Activated B cell treated with CpG ODN at 0.5 μM for 24 hours (primary cell): ENCODE measurements at regions not wholly inside any gene's neighbourhood (a gene's known extent, or its start where the extent isn't known, plus 50 kb on each side); places are given as distances from the start of the nearest gene placed in this dataset.
"Not testable (repeated sequence)": the region's sequence is repeated elsewhere in the genome, so short reads cannot be mapped to it uniquely, and the experiment has no call there.

ENCODE experiments used
- ATAC-seq: fragments of 200-7000 bp; cut with Tn5 transposase; one replicate; pipeline ENCODE4 v1.10.0; 2021; ENCODE audit warnings: low read depth, mild to moderate bottlenecking, moderate library complexity
- CTCF ChIA-PET: fragments of 350-600 bp; sonication (Branson Sonifier 250); formaldehyde crosslinking; loops from one replicate; lab custom pipeline; 2021; ENCODE audit warnings: antibody characterized with exemption; lab: Charles Lee
- POLR2A ChIA-PET: fragments of 350-600 bp; sonication (Branson Sonifier 250); formaldehyde crosslinking; loops from one replicate; lab custom pipeline; 2021; ENCODE audit warnings: antibody characterized with exemption; lab: Charles Lee
- DNase-seq: peaks from one replicate; pipeline ENCODE4 v3.0.0; 2022
- H3K27ac Mint-ChIP-seq: one replicate; pipeline ENCODE4 v1.8.0; 2020; ENCODE audit warnings: mixed read lengths
- H3K27me3 Mint-ChIP-seq: one replicate; pipeline ENCODE4 v1.8.0; 2021; ENCODE audit warnings: mixed read lengths
- H3K36me3 Mint-ChIP-seq: one replicate; pipeline ENCODE4 v1.8.0; 2021; ENCODE audit warnings: low read depth, mixed read lengths
- H3K4me1 Mint-ChIP-seq: one replicate; pipeline ENCODE4 v1.8.0; 2021; ENCODE audit warnings: mixed read lengths
- H3K4me3 Mint-ChIP-seq: one replicate; pipeline ENCODE4 v1.8.0; 2020; ENCODE audit warnings: mild to moderate bottlenecking, mixed read lengths
- H3K9me3 Mint-ChIP-seq: one replicate; pipeline ENCODE4 v1.8.0; 2020; ENCODE audit warnings: mixed read lengths
- intact Hi-C: fragments of 100-400 bp; cut with micrococcal nuclease; formaldehyde crosslinking; loops from one replicate; pipeline ENCODE4 v1.15.1; 2024
- TF ChIP-seq, protein P1 (sequence below): fragments of 200-600 bp; IDR thresholded peaks from one replicate; pipeline ENCODE4 v1.8.0; 2022; ENCODE audit warnings: antibody characterized with exemption, mild to moderate bottlenecking

DNA sequence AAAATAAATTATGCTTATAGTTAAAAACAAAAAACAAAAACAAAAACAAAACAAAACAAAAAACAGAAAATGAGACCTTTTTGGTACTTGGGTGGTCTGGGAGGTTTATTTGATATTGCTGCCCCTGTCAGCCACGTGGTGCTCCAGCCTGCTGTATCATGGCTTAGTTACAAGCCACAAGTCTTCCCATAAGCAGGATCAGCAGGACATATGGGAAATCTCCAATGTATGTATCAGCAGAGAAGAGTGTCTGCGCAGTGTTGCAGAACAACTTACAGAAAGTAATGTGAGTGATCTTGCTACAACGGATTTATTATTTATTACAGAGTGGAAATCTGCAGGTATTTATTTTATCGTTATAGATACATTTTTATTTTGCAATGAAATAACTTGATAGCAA, 423.0 kb upstream of the TMPRSS15 start:
- Mint-ChIP-seq H3K4me1 (no peaks in the 10 kb centered on the region), H3K9me3 (peaks cover 5% of the 10 kb centered on the region), H3K27ac (no peak overlapping the region), H3K27me3 (no peaks in the 10 kb centered on the region), H3K36me3 (no peaks in the 10 kb centered on the region), H3K4me3 (no peak overlapping the region)
- ChIA-PET POLR2A (no interaction called here), CTCF (no interaction called here)
- TF ChIP-seq, protein P1, sequence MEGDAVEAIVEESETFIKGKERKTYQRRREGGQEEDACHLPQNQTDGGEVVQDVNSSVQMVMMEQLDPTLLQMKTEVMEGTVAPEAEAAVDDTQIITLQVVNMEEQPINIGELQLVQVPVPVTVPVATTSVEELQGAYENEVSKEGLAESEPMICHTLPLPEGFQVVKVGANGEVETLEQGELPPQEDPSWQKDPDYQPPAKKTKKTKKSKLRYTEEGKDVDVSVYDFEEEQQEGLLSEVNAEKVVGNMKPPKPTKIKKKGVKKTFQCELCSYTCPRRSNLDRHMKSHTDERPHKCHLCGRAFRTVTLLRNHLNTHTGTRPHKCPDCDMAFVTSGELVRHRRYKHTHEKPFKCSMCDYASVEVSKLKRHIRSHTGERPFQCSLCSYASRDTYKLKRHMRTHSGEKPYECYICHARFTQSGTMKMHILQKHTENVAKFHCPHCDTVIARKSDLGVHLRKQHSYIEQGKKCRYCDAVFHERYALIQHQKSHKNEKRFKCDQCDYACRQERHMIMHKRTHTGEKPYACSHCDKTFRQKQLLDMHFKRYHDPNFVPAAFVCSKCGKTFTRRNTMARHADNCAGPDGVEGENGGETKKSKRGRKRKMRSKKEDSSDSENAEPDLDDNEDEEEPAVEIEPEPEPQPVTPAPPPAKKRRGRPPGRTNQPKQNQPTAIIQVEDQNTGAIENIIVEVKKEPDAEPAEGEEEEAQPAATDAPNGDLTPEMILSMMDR = no peak
- intact Hi-C loops = no loop called here
- no peak for ATAC-seq
- no peak for DNase-seq

DNA sequence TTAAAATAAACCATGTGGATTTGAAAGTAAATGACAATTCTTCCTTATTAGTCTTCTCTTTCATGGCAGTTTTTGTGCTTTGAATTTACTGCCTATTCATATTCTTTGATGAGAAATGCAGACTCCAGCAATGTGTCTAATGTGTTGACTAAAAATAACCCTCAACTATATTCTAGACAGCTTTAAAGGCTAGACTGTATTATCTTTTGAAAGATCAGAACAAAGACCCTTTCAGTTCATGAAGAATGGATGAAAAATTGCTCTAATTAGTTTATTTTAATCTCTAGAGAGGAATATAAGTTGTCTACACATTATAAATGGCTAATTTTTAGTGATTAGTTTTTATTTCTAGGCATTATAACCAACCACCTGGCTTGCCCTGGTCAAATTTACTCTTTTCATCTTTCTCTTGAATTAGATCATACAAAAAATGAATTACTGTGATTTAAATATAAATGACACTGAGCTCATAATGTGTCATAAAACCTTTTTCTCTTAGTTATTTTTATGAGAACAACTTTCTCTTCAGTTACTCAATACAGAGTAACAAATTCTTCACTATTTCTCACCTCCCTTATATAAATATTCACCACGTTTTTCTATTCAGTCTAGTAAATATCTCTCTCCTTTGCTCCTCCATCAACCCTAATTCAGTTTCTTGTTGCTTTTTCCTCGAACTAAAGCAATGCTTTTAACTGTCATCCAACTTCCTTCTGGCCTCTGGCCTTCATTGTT, 428.5 kb upstream of the TMPRSS15 start:
- no peak overlapping the region for H3K4me3 Mint-ChIP-seq
- TF ChIP-seq, protein P1 = no peak
- CTCF ChIA-PET = no interaction called here

DNA sequence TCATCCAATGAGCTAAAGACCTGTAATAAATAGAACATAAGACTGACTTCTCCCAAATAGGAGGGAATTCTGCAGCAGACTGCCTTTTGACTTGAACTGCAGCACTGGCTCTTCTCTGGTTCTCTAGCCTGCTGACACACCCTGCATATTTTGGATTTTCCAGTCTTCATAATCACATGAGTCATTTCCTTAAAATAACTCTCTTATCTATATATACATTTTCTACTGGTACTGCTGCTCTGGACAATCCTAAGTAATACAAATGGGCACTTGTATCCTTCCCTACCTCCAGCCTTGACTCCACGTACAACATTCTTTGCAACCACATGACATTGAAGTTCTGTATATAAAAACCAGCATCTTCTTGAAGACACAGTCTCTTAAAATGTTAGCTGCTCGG, 429.4 kb upstream of the TMPRSS15 start:
- intact Hi-C loops = no loop called here
- H3K27ac Mint-ChIP-seq = no peak overlapping the region
- H3K4me3 Mint-ChIP-seq = no peak overlapping the region

More for the DNA sequence above, 428.5 kb upstream of the TMPRSS15 start:
- H3K36me3 Mint-ChIP-seq = no peaks in the 10 kb centered on the region
- H3K9me3 Mint-ChIP-seq = peaks cover 2% of the 10 kb centered on the region
- no peak overlapping the region for H3K27ac Mint-ChIP-seq
- H3K4me1 Mint-ChIP-seq = no peaks in the 10 kb centered on the region
- ATAC-seq (no peak), DNase-seq (no peak)
- intact Hi-C loops = no loop called here
- POLR2A ChIA-PET = no interaction called here
- H3K27me3 Mint-ChIP-seq = no peaks in the 10 kb centered on the region

DNA sequence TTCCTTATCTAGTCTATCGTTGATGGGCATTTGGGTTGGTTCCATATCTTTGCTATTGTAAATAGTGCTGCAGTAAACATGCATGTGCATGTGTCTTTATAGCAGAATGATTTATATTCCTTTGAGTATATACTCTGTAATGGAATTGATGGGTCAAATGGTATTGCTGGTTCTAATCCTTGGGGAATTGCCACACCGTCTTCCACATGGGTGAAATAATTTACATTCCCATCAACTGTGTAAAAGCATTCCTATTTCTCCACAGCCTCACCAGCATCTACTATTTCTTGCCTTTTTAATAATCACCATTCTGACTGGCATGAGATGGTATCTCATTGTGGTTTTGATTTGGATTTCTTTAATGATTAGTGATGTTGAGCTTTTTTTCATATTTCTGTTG, 430.5 kb upstream of the TMPRSS15 start:
- H3K4me3 Mint-ChIP-seq, ATAC-seq, H3K36me3 Mint-ChIP-seq, H3K9me3 Mint-ChIP-seq, H3K27me3 Mint-ChIP-seq, H3K4me1 Mint-ChIP-seq, POLR2A ChIA-PET, CTCF ChIA-PET, intact Hi-C loops, DNase-seq, H3K27ac Mint-ChIP-seq: not testable (repeated sequence)

More for the DNA sequence above, 429.4 kb upstream of the TMPRSS15 start:
- Mint-ChIP-seq H3K9me3 (peaks cover 2% of the 10 kb centered on the region), H3K36me3 (no peaks in the 10 kb centered on the region), H3K4me1 (no peaks in the 10 kb centered on the region), H3K27me3 (no peaks in the 10 kb centered on the region)
- CTCF ChIA-PET = no interaction called here
- DNase-seq (no peak), ATAC-seq (no peak)
- POLR2A ChIA-PET = no interaction called here
- TF ChIP-seq, protein P1 = no peak

DNA sequence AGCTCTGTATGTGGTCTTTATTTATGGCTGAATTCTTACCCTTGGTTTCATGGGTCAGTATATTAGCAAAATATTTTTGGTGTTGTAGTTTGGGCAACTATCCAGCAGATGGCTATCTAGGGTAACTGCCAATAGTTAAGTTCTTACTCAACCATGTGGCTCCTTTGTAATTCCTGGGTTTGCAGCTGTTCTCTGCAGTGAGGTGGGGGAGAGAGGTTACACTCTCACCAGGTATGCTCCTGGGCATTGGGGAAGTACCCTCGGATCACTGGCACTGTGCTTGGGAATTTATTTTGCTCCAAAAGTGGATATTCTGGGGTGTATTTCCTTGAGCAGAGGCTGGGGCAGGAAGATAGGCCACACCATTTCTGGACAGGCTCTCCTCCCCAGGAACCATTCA, 436.7 kb upstream of the TMPRSS15 start:
- Mint-ChIP-seq H3K36me3 (no peaks in the 10 kb centered on the region), H3K4me1 (no peaks in the 10 kb centered on the region), H3K27ac (no peak overlapping the region), H3K27me3 (no peaks in the 10 kb centered on the region), H3K9me3 (peaks cover 3% of the 10 kb centered on the region), H3K4me3 (no peak overlapping the region)
- TF ChIP-seq, protein P1 = no peak
- ATAC-seq (no peak), DNase-seq (no peak)
- CTCF ChIA-PET = no interaction called here
- intact Hi-C loops = no loop called here
- POLR2A ChIA-PET = no interaction called here

DNA sequence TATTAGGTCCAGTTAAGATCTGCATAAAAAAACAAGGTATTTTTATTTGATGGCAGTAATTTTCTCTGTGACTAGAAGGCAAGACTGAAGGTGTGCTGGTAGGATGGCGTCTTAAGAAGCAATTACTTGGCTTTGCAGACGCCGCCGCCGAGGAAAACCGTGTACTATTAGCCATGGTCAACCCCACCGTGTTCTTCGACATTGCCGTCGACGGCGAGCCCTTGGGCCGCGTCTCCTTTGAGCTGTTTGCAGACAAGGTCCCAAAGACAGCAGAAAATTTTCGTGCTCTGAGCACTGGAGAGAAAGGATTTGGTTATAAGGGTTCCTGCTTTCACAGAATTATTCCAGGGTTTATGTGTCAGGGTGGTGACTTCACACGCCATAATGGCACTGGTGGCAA, 454.0 kb upstream of the TMPRSS15 start:
- DNase-seq, H3K27me3 Mint-ChIP-seq, H3K9me3 Mint-ChIP-seq, H3K4me1 Mint-ChIP-seq, H3K27ac Mint-ChIP-seq, intact Hi-C loops, POLR2A ChIA-PET, H3K4me3 Mint-ChIP-seq, CTCF ChIA-PET, ATAC-seq, H3K36me3 Mint-ChIP-seq: not testable (repeated sequence)
